GM19452 (cell line): ENCODE measurements at regions not wholly inside any gene's neighbourhood (a gene's known extent, or its start where the extent isn't known, plus 50 kb on each side); places are given as distances from the start of the nearest gene placed in this dataset.

Source experiments
- ATAC-seq: cut with Tn5 transposase; IDR thresholded peaks from one replicate; pipeline ENCODE4 v1.9.1; 2021; ENCODE audit not compliant: unreplicated experiment

DNA sequence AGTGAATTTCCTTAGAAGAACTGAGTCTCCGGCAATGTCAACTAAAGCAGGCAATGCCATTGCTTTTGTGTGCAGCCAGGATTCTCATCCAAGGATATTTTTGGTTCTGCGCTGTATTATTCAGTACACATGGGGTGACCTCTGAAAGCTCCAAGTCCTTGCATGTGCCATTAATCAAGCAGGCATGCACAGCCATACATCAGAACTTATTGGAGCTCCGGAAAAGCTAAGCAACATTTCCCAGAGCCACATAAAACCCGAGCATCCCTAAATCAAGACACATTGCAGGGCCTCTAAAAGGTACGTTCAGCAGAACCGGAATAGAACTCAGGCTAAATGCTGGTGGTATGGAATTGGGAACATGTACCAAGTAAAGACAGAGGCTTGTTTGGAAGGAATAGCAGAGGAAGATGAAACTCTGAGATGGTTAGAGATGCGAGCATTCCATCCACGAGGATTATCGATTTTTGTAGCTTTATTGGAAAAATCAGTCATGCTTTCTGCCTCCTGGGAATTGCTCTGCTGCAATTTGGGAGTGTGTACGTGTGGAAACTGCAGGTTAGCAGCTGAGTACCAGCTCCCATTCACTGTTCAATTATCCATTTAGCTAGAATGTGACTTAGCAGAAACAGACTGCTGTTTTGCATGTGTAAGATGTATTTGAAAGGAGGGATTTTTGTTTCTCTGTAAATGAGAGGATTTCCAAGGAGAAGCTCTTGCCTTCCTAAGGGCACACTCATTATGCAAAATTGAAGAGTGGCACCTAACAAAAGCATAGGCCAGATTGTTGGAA, 143.7 kb upstream of the WWC1 start:
- ATAC-seq: no peak

DNA sequence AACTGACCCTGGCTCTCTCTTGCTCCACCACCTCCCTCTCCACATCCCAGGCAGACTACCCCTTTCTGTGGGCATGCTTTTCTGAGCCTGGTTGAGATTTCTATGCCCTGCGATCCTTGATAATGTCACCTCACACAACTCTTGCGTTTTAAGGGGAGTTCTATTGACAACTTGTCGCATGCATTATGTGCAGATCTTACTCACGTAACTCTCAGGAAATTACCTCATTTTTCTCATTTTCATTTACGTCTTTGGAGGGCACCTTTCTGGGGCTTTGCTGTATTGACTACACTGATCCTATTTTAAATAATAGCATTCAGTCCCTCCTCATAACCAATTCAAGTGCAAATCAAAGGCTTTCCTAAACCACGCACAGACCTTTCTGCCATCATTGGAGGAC, 140.4 kb upstream of the WWC1 start:
- no peak for ATAC-seq

DNA sequence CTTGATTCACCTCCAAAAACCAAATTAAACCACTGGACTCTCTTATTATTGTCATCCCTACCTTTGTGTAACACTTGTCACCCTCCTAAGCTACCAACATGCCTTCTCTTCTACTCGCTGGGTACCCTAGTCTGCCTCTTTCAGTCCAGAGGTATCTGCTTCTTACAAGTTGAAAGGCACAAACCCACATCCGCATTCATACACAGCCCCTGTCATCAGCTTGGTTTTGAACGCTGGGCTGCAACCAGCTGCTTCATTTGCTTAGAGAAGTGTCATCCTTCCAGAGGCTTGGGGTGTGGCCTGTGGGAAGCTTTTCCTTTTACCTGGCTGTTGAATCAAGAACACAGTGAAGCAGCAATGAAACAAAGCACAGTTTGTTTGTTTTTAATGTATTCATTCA, 138.8 kb upstream of the WWC1 start:
- no peak for ATAC-seq

DNA sequence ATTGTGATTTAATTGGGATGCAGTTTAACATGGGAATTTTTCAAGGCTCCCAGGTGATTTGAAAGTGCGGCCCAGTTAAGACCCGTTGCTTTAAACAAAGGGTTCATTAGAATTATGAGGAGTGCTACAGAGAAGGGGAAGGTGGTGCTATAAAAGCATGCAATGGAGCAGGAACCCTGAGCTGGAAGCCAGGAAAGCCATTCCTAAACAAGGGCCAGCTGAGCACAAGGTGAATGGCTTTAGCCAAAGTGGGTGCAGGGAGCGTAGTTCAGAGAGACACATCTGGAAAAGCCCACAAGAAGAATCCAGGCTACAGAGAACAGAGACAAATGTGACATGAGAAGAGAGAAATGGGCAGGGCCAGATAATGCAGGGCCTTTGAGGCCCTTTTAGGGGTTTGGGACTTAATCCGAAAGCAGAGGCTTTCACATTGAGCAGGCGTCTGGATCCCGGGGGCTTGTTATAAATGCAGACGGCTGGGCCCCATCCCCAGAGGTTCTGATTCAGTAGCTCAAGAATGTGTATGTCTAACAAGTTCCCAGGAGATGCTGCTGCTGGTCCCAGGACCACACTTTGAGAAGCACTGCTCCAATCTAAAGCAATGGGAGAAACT, 138.1 kb upstream of the WWC1 start:
- no peak for ATAC-seq

DNA sequence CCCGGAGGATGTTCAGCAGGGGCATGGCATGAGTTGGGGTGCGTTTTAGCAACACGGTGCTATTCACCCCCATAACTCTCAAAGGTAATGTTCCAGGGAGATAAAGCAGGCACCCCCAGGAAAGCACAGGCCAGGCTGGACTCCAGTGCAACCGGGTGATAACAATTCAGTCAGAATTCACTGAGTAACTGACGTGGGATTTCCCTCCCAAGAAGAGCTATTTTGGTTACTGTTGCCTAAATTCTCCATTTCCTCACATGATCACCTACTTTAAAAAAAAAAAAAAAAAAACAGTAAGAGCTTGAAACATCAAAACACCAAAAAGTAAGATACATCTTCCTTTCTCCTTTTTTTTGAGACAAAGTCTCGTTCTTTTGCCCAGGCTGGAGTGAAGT, 137.6 kb upstream of the WWC1 start:
- no peak for ATAC-seq

DNA sequence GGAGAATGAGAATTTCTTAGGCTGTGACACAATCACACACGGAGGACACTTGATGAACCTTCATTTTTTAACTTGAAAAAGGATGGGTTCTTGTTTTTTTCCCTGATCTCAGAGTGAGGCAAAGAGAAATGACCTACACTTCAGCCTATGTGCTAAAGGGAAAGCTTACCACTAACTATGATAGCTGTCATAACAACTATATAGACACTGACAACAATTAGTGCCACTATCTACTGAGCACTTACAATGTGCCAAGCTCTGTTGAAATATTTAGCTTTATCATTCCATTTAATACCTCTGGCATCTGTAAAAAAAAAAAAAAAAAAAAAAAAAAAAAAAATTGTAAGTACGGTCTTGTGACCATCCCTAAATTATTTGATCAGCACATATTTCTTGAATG, 135.9 kb upstream of the WWC1 start:
- ATAC-seq: no peak

DNA sequence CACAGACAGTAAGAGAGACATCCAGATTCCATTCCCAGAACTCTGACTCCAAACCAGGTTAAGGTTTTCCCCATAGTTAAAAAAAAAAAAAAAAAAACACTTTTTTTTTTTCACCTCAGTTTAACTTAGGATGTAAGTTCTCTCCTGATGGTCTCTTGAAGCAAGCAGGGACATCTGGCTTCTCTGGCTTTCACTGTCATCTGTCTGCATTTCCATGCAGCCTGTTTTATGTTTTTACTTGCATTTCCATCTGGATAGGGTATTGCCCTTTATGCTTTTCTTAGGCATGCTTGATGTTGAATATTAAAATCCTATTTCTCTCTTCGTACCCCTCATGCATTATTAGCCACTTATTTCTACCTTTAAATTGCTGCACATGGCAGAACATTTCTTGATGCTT, 135.3 kb upstream of the WWC1 start:
- no peak for ATAC-seq

DNA sequence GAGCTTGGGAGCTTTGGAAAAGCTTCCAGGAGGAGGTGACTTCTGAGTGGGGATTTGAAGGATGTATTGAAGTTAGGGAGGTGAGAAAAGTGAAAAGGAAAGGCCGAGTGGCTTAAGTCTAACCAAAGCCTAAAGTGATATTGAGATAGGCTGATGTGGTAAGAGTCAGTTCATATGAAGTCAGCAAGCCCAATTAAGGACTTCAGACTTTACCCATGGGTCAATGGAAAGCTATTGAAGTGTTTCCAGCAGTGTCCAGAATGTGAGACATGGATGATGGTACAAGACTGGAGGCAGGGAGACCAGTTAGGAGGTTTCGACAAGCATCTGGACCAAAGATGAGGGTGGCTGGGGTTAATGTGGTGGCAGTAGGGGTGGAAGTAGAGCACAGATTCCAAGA, 134.3 kb upstream of the WWC1 start:
- no peak for ATAC-seq

DNA sequence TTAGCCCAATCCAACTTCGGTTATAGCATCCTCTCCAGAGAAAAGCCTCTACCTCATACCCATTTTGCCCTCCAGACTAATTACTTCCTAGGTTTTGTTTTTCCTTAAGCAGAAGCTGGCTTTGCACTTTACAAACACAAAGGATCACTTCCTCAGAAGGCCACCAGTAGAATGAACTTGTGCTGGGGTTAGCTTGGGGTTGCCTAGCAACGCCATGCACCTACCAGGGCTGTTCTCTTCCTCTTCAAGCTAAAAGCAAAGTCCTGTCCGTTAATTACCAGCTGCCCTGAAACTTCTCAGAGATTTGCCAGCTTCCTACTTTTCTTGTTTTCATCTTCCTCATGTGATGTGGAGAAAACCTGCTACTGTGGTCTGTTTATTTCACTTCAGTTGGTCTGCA, 132.0 kb upstream of the WWC1 start:
- ATAC-seq: no peak

DNA sequence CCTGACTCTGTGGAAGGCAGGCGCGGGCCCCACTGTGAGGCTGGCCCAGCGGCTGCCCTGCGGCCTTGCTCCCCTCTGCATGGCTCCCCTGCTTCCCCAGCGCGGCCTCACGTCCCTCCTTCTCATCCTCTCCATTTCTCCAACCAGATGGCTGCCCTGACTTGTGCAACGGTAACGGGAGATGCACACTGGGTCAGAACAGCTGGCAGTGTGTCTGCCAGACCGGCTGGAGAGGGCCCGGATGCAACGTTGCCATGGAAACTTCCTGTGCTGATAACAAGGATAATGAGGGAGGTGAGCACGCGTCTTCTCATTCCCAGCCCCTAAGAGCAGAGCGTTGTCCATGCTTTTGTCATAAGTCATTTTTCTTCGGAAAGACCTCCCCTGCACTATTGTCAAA, 129.0 kb upstream of the WWC1 start:
- no peak for ATAC-seq

DNA sequence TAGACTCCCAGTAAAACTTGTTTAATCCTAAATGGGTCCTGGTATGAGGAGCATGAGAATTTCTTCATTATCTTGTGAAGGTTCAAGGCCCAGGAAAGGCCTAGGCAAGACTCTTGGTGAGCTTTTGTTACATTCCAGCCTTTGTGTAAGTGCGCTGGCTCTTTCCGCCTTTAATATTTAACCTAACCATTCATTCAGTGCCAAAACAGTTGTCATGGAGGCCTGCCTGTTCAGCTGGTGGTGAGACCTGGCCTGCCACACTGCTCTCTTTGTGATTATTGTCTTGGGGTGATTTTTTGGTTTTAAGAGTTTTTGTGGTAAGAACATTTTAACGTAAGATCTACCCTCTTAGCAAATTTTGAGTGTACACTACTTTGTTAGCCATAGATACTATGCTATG, 127.5 kb upstream of the WWC1 start:
- ATAC-seq: no peak

DNA sequence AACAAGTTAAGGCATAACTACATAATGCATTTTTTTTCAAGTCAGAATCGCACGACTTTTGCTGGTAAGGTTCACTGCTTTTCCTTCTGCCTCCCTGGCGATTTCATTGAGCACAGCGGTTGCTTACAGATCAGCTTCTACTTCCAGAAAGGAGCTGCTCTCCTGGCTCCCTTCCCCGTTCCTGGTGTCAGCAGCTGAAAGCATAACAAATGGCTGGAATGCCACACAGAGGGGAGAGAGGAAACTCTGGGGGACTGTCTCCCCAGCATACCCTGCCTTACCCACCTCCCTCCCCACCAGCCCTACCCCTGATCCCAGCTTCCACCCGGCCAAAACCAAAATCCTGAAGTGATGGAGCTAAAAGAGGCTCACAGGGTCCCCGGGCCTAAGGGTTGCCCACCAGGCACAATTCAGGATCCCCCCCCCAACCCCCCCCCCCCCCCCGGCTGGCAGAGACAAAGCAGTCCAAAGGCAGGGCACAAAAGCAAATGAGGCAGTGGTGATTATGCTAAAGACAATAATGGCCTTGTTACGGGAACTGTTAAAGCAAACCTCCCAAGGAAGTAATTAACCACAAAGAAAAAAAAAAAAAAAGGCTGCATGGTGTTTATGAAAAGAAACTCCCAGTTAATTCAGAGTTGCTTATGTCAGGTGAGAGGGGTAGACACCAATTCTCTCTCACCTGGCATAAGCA, 126.1 kb upstream of the WWC1 start:
- no peak for ATAC-seq

DNA sequence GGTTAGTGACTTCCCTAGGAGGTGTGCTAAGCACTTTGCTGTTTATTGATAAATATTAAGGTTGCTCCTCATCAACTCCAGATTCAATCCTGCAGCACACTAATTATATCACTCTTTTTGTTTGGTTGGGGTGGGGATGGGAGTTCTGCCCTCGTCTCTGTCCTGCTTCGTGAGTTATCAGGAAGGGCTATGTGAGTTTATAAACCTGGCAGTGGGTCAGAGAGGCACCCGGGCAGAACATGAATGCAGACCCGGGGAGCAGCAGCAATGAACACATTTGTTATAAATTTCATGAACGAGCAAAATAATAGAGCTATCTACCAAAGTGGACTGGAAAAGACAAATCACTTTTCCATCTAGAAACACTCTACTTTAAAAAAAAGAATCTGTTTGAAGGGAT, 125.5 kb upstream of the WWC1 start:
- no peak for ATAC-seq

DNA sequence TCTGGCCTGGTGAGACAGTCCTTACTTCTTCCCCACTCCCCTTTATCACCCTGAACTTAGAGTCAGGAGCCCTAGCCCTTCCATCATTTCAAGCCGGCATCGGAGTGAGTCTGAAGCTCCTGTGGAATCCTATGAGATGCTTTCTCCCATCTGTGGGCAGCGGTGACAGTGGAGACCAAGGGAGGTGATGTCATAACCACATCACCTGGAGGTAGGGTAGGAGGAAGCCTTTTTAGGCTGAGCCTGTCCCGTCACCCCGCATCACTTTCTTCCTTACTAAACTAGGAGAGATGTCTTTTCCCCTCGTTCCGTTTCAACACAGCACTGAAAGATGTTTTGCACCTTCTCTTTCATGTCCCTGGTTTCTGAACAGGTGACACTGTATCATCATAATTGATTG, 124.1 kb upstream of the WWC1 start:
- no peak for ATAC-seq

DNA sequence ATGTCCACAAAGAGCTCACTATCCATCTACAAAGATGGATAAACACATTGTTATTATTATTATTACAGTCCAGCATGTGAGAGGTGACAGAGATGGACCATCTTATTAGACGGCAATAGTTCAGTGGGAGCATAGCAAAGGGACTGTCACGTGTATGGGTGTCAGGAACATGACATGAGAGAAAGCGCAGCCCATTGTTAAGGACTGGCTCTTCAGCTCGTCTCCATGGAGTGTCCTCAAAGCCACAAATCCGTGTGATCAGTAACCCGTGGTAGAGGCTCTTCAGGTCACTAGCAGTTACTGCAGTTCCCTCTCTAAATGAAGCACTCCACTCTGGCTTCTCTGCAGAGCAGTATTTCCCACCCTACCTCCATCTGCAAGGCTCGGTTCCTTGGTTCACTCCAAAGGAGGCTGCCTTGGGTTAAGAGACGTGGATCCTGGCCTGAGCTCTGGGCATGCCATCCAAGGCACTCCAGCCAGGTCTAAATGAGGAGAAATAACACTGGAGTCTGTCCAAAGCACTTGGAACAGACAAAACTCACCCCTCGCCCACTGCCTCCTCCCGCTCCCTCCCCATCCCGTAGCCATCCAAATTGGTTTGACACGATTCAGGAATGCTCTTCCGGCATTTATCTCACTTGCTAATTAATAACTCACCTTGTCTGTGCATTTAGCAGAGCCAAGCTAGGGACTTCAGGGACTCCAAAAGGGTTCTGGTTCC, 122.3 kb upstream of the WWC1 start:
- no peak for ATAC-seq

DNA sequence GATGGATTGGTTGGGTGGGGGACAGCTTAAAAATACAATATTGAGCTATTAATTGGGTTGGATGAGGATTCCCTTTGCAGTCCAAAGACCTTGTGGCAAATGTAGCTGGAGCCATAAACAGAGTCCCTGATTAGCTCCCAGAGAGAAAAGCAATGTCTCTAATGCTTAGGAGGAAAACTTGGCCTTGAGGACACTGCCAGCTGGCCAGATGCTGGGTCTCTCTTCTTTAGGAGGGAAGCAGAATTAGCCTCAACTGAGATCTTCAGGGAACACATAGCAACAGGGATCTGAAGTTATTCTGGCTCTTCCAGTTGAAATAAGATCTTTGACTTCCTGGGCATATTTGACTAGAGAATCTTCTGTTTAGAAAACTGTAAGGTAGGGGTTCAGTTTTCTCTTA, 121.7 kb upstream of the WWC1 start:
- ATAC-seq: no peak

DNA sequence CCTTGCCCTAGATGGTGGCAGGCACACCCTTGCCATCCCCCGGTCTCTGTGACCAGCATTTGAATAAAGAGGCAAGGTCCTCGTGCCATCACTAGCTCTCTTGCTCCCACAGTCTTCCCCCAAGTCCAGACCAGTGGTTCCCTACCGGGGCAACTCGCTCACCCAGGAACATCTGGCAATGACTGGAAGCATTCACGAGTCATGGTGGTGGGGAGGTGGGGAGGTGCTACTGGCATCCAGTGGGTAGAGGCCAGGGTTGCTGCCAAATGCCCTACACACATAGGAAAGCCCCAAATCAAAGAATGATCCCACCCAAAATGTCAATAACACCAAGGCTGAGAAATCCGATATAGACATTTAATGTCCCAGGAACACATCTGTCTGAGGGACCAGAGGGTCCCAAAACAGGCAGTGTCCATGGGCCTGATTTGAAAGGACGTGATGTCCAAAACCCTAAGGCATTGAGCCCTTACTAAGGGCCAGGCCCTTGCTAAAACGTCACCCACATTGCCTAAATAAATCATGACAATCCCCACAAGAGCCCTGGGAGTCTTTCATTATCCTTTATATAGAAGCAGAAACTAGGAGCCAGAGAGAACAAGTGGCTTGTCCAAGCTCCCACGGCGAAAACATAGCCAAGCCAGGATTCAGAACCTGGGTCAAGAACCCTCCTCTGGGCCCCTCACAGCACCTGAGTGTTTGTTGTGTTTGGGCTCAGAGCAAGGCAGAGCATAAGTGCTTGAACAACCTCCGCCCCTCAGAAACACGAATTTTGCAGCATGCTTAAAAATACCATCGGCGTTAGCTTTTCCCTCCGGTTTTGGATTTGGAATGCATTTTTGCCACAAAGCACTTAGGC, 119.3 kb upstream of the WWC1 start:
- ATAC-seq: no peak

DNA sequence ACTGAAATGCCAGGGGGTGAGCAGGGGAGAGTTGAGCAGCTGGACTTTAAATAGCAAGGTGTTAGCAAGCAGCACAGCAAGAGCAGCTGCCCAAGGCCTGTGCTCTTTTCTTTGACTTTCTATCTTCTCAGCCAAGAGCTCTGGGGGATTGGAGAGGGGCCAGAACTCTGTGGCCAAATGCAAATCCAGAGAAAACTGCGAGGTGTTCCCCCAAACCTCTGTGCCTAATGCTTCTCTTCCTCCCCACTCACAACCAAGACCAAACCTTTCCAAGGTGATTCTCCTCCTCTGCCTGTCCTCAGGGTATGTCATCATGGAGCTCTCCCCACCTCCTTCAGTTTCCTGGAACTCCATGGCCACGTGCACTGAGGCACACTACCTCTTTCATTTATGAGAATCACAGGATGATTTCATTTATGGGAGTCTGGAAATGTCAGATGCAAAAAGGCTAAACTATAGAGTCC, 118.7 kb upstream of the WWC1 start:
- ATAC-seq: no peak

DNA sequence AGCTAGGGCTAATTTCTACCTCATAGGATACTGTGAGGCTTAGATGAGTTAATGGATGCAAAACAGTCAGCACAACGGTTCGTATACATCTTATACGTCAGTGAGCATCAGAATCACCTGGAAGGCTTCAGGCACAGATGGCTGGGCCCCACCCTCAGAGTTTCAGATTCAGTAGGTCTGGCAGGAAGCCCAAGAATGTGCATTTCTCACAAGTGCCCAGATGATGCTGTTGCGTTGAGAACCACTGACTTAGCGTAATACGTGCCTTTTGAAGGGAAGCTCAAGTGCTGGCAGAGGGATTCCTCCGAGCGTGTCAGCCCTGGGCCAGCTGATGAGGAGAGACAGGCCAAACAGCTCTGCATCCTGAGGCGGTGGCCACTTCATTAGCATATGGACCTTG, 117.1 kb upstream of the WWC1 start:
- ATAC-seq: no peak

DNA sequence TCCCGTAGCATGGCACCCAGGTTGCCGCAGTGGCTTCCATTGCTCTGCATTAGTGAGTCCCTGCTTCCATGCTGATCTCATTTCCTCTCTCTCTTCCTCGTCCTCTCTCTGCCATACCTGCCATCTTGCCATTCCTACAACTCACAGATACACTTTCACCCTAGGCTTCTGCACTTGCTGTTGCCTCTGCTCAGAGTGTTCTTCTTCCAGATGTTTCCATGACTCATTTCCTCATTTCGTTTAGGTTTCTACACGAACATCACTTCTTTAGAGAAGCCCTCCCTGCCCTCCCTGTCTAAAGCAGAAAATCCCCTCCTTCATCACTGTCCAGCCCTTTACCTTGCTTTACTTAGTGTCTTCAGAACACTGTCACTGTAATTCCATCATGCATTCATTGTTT, 115.2 kb upstream of the WWC1 start:
- no peak for ATAC-seq

DNA sequence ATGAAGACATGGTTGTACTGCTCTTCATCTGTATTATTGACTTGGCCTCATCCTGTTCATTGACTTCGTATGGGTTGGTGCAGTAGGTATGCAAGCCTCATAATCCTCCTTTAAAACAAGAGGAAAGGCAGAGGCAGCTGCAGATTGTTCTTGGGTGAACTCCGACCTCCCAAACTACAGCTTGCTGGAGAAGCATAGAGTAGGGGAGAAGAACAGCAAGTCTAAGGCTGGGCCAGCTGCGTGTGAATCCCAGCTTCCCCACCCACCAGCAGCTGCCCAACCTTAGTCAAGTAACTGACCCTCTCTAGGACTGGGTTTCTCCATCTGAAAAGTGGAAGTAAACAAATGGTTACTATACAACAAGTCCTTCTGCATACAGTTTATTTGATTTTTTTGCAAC, 114.5 kb upstream of the WWC1 start:
- ATAC-seq: no peak
